Stimulated activated naive CD8-positive, alpha-beta T cell treated with anti-CD3 and anti-CD28 coated beads, Interleukin-15, Interleukin-2, amounts not matched to agents 100 U/mL and 50 U/mL, for 24 hours (primary cell): ENCODE measurements at regions not wholly inside any gene's neighbourhood (a gene's known extent, or its start where the extent isn't known, plus 50 kb on each side); places are given as distances from the start of the nearest gene placed in this dataset.
"Not testable (repeated sequence)": the region's sequence is repeated elsewhere in the genome, so short reads cannot be mapped to it uniquely, and the experiment has no call there.

Source experiments
- ATAC-seq: fragments of 150-1000 bp; cut with Tn5 transposase; one replicate; pipeline ENCODE4 v1.10.0; 2021
- DNase-seq: peaks from one replicate; pipeline ENCODE4 v3.0.0; 2021

DNA sequence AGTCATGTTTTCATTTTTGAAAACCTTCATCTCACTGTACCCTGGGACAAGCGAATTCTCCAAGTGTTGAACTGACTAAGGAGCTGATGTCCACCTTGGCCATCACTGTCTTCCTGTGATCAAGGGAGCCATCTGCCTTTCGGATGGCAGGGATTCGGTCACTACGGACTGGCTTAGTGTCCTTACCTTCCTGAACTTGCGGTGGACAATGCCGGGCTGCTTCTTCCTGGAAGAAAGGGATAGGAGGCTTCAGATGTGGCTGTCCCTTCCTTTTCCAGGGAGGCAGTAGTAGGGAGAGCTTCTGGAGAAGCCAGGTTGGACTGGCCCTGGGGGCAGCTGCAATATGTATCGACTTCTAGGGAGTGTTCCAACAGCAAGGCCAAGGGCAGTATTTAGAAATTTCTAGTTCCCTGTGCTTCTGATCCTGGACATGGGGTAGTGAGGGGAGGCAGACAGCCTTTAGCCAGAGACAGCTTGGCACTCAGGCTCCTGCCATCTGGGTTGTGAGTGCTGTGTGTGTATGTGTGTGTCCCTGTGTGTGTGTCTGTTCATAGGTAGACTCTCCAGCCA, 114.6 kb downstream of the IER5 start:
- DNase-seq (no peak), ATAC-seq (no peak)

DNA sequence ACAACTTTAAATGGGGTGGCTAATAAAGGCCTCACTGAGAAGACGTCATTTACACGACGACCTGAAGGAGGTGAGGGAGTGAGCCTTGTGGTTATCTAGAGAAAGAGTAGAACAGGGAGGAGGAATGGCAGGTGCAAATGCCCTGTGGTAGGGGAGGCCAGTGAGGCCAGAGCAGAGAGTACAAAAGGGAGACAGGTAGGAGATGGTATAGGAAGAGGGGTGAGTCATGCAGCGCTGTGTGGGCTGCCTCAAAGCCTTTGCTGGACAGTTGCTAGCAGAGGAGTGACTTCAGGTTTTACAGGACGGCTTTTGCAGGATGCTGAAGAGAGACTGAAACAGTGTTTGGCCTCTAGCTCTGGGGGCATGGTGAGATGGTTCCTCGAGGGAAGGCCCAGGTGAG, 116.0 kb downstream of the IER5 start:
- DNase-seq (no peak), ATAC-seq (no peak)

DNA sequence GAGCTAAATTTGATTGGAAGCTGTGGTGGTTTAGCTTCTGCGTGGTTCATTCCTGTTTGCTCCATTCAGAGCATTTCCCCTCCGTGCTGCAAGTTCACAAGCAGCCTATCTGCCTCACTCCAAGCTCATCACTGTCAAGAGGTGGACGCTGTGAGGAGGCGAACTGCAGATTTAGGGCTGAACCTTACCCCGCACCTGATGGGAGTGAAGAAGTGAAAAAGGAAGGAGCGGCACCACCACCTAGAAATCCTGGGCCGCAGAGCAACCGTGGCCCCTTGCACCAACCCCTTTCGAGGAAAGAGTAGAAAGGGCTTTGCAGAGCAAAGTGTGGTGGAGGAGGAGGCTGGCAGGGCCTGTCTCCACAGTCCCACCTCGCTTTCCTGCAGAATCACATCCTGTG, 117.4 kb downstream of the IER5 start:
- DNase-seq (no peak), ATAC-seq (no peak)

DNA sequence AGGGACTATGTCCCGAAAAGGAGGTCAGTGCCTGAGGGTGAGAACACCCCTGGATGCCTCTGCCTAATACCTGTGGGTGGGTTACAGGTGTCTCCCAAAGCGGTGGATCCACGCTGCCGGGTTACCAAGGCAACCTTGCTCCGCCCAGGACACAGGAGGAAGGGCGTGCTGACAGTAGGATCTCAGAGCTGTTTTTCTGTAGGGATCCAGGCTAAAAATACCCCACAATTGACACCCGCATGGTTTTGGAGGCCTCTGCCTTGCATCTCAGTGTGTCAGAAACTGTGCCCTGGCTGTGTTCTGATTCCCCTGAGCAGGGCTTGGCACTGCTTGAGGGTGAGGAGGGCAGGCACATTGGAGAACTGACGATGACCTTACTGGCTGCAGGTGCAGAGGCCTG, 118.0 kb downstream of the IER5 start:
- no peak for DNase-seq
- no peak for ATAC-seq

DNA sequence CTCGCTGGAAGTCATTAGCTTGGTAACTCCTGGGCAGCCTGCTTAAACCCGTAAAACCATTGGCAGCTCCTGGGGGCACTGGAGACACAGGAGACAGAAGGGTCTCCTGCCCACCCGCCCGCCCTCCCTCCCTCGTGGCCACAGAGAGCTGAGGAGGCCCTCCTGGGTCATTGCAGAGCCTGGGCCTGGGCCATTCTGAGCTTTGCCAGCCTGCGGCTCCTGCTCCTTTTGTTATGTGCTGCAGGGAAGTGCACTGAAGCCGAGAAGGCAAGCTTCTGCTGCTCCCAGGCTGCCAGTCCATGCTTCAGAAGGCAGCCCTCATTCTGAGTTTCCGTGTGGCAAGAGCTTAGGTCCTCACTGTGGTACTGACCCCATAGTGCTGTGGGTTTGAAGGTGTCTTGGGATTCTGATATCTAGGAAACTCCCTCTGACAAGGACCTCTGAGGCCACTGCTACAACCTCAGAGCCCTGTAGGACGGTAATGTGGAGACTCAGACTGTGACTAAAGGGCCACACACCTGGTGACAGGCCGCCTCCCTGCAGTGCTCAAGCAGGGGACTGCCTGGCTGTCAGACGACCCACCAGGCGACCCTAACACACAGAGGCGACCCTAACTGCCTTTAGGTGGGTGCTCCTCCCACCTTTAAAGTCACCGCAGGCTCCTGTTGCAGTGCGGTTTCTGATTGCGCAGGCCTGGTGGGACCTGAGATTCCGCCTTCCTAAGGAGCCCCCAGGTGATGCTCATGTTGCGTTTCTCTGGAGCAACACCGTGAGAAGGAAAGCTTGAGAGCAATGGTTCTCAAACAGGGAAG, 118.7 kb downstream of the IER5 start:
- no peak for ATAC-seq
- no peak for DNase-seq

DNA sequence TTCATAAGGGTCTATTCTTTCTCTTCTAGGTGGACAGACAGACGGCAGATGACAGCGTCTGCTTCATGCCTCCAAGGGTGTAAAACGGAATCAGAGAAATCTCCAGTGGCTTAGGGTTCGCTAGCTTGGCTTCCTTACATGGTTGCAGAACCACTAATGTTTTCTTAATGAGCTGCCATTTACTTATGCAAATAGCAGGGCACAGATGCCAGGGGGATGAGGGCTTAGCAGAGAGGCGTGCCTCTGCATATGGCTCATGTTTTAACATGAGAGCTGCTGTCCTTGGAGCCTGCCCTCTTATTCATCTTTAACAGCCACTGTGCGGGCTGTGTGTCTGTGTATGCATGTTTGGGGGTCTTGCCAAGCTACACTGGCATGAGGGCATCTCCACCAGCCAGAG, 119.6 kb downstream of the IER5 start:
- DNase-seq (no peak), ATAC-seq (no peak)

DNA sequence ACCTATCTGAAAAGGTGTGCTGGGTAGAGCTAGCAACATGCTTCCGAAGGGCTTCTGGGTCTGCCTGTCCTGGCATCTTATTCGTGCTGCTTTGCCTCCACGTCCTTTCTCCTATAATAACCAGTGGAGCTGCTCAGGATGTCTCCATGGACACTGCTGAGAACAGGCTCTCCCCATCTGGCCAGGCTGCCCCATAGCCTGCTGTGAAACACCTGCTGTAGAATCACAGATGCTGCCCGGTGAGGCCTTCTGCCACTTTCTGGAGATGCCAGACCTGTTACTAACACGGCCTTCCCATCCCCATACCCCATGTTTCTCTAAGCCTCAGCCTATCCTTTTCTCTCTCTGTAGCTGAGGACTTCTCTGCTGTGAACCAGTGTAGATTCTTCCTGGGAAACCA, 120.5 kb downstream of the IER5 start:
- DNase-seq (no peak), ATAC-seq (no peak)

DNA sequence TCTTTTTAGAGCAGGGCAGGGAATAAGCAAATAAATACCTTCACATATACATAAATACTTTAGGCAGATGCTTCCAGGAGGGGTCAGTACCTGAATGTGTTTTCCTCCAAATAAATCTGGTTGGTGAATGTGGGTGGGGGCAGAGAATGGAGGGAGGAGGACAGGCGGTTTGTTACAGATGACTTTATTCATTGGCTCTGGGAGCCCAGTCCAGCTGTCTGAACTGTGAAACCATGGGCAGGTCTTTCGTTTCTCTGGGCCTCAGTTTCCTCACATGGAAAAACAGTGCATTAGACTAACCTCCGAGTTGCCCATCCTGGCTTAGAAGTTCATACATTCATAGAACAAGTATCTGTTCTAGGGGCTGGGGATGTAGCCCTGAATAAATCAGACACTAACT, 124.6 kb downstream of the IER5 start:
- DNase-seq (no peak), ATAC-seq (no peak)

DNA sequence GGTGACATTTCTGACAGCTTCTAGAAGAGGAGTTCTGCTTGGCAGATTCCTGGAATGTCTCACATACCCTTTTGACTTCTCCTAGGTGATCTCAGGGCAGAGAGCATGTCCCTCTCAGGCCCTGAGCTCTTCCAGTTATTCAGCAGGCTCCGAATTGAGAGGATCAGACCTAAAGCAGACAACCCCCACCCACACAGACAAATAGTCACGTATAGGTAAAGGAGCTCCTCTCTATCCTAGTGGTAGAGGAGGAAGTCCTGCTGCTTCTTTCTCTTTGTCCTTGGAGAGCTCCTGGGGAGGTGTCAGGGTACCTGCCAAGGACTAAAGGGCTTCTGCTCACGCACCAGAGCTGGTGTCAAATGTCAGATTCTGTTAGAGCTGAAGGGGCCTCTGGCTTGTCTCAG, 128.1 kb downstream of the IER5 start:
- no peak for DNase-seq
- no peak for ATAC-seq

DNA sequence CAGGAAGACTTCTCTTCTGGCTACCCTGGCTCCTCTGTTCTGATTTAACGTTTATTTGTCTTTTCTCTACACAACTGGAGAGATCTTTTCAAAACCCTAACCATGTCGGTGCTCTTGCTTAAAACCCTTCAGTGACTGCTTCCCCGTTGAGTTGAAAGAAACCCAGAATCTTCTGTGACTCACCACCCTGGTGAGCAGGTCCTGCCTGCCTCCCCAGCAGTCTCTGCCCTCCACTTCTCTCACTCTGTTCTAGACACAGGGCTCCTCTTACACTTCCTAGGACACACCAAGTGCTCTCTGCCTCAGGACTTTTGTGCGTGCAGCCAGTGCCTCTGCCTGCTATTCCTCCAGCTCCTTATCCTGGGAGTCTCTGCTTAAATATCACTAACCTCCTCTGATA, 131.4 kb downstream of the IER5 start:
- DNase-seq (no peak), ATAC-seq (no peak)

DNA sequence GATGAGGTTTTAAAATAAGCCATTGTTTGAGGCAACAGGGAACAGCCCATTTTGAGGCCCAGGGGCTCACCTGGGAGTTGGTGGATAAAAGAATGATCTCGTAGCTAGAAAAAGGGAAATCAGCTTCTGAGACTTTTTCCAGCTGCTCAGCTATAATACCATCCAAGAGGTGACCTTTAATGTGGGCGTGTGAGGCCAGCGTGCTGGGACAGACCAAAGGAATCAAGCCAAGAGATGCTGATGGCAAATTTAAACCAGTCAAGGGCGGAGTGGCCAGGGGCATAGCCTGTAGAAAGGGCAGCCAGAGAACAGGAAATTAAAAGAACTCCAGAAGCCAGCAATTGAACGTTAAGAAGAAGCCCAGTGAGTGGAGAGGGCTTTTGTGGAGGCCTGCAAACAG, 132.6 kb downstream of the IER5 start:
- DNase-seq = no peak
- ATAC-seq = no peak

DNA sequence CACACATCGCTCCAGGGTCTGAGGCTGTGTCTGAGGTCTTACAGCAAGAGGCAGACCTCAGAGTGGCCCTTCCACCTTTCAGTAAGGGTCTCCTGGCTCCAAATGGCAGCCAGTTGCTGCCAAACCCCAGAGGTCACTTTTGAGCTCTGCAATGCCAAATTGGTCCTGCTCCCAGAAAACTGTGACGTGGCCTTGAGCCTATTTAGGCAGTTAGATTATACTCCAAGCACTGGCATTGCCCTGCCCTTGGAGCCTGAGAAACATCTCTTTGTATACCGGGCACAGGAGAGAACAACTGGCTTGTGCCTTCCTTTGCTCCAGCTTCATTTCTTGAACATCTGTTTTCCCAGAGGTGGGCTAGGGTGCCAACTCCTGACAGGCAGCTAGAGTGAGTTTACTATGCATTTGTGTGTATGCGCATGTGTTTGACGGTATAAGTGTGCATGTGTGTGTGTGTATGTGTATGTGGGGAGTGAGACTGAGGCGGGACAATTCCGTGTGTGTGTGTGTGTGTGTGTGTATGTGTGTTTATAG, 134.5 kb downstream of the IER5 start:
- no peak for DNase-seq

DNA sequence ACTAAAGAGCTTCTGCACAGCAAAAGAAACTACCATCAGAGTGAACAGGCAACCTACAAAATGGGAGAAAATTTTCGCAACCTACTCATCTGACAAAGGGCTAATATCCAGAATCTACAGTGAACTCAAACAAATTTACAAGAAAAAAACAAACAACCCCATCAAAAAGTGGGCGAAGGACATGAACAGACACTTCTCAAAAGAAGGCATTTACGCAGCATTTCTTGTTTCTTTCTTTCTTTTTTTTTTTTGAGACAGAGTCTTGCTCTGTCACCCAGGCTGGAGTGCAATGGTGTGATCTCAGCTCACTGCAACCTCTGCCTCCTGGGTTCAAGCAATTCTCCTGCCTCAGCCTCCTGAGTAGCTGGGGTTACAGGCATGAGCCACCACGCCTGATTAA, 138.2 kb downstream of the IER5 start:
- not testable (repeated sequence) for ATAC-seq, DNase-seq

More for the DNA sequence above, 134.5 kb downstream of the IER5 start:
- ATAC-seq = no peak

DNA sequence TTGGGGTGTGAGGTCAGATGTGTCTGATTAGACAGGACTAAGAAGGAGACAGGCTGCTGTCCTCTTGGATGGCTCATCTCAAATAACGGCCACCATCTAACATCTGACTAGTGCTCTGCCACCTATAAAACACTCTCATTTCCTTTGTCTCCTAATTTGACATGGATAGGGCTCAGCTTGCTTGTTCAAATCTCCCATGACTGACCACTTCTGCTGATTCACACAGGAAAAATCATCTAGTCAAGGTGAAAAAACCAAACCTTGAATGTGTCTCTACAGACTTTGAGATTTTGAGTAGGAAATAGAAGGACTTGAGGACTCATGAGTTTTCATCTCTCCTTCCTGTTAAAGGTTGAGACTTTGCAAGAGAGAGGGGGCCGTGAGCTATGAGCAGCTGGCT, 150.6 kb downstream of the IER5 start:
- ATAC-seq = no peak
- no peak for DNase-seq

DNA sequence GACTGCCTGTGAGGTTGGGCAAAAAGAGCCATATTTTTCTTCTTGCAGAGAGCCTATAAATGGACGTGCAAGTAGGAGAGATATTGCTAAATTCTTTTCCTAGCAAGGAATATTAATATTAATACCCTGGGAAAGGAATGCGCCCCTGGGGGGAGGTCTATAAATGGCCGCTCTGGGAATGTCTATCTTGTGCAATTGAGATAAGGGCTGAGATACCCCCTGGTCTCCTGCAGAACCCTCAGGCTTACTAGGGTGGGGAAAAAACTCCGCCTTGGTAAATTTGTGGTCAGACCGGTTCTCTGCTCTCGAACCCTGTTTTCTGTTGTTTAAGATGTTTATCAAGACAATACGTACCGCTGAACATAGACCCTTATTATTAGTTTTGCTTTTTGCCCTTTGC, 157.8 kb downstream of the IER5 start:
- not testable (repeated sequence) for DNase-seq, ATAC-seq

DNA sequence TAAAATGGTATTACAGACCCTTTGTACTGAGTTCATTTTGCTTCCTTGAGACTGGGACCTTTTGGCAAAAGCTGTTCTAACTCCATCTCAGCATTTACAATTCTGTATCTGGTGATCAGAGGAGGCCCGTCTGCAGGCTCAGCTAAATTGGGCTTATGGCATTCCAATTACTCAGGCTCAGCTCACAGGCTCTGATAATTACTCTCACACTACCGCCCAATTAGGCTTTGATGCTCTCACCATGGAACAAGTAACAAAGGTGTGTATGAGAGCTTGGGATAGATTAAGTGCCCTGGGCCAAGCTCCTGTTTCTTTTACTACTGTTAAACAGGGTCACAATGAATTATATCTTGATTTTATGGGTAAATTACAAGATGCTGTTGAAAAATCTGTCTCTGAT, 159.9 kb downstream of the IER5 start:
- DNase-seq, ATAC-seq: not testable (repeated sequence)

DNA sequence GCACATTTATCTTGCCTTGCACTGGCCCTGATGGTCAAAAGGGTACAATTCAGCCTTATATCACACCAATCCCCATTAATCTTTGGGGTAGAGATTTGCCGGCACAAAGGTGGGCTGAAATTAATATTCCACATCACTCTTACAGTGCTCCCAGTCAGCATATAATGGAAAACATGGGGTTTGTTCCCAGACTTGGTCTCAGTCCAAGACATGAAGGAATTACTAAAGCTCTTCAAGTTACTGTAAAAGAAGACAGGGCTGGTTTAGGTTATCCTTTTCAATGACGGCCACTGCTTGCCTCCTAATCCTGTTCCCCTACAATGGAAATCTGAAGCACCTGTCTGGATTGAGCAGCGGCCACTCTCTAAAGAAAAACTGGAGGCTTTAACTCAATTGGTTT, 160.7 kb downstream of the IER5 start:
- DNase-seq (no peak), ATAC-seq (no peak)

DNA sequence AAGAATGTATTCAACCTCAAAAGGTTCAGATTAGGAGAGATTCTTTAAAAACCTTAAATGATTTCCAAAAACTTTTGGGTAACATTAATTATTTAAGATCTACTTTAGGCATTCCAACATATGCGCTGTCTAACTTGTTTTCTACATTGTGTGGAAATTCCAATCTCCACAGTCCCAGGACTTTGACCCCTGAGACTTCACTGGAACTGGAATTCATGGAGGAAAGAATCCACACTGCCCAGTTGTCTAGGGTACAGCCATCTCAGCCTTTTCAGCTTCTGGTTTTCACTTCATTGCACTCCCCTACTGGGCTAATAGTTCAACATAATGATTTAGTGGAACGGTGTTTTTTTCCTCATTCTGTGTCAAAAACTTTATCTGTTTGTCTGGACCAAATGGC, 161.5 kb downstream of the IER5 start:
- ATAC-seq (no peak), DNase-seq (no peak)

DNA sequence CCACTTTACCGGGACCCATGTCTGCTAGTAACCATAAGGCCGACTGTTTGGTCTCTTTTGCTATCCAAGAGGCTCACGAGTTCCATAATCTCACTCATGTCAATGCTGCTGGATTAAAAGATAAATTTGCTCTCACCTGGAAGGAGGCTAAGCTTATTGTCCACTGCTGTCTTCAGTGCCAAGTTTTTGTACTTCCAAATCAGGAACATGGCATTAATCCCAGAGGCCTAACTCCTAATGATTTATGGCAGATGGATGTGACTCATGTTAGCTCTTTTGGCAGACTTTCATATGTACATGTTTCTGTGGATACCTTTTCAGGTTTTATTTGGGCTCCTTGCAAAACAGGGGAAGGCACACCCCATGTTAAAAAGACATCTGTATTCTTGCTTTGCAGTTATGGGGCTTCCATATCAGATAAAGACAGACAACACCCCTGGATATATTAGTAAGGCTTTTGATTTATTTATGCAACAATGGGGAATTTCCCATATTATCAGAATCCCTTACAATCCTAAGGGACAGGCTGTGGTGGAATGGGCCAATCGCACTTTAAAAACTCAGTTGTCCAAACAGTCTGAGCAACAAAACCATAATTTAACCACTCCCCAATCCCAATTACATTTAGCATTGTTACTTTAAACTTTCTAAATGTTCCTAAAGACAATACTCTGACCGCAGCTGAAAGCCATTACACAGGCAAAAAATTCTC, 162.7 kb downstream of the IER5 start:
- no peak for DNase-seq
- ATAC-seq = no peak

DNA sequence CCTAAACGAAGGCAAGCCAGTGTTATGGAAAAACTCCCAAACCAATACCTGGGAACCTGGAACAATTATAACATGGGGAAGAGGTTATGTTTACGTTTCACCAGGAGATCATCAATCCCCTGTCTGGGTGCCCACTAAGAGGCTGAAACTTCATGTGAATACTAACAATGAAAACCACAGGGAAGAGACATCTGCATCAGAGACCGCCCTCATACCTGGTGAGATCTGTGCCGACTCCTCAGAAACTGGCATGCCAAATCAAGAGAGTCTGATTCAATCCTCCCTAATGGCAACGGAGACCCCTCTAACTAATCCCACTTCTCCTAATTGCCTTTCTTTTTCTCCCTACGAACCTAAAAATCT, 163.2 kb downstream of the IER5 start:
- ATAC-seq = no peak
- DNase-seq = no peak

DNA sequence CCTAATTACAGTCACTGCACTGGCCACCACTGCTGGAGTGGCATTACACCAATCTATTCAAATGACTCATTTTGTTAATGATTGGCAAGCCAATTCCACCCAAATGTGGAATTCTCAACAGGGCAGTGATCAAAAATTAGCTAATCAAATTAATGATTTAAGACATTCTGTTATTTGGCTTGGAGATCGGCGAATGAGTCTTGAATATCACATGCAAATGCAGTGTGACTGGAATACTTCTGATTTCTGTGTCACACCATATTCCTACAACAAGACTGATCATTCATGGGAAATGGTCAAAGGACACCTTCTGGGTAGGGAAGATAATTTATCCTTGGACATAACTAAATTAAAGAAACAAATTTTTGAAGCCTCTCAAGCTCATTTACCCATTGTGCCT, 165.1 kb downstream of the IER5 start:
- DNase-seq, ATAC-seq: not testable (repeated sequence)

DNA sequence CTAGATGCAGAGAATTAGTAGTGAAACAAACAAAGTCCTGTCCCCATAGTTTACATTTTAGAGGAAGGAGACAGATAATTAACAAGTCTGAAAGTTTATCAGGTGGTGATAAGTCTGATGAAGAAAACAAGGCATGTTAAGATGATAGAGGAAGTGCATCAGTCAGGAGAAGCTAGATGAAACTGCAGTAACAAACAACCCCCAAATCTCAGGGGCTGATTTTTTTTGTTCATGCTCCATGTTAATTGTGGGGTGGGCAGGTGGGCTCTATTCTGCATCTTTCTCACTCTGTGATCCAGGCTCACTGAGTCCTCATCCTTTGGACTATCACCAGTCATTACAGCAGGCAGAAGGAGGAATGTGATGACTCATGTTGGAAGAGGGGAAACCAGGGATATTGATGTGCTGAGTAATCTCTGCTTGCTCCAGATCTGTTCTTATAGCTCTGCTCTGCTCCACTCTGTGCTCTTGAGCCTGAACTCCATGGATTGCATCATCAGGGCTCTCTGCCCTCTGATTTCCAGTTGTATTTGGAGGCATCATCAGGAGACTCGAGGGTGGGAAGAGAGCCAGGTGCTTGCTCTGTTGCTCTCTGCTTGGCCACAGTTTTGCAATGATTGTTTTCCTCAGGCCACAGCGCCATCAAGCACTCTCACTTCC, 166.9 kb downstream of the IER5 start:
- DNase-seq (no peak), ATAC-seq (no peak)

DNA sequence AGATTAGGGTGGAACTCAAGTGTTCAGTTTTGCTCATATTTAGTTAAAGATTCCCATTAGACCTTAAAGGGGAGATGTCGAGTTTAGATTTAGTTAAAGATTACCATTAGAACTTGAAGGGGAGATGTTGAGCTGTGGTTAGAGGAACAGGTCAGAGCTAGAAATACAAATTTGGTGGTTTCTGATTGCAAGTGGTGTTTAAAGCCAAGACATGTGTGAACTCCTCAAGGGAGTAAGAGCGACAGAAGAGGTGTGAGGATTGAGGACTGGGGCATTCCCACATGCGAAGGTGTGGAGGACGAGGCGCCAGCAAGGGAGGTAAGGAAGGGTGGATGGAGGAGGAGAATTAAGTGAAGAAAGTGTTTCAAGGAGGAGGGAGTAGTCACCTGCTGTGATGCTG, 168.6 kb downstream of the IER5 start:
- no peak for ATAC-seq
- DNase-seq = no peak
